ENCODE measurements at regions not wholly inside any gene's neighbourhood (a gene's known extent, or its start where the extent isn't known, plus 50 kb on each side); places are given as distances from the start of the nearest gene placed in this dataset.

- no peak for TF ChIP-seq POLR2A (IDR thresholded peaks at IDR 0.05; ENCODE audit: low read depth, low read length)
- no peak for TF ChIP-seq POLR2AphosphoS5 (IDR thresholded peaks at IDR 0.05; ENCODE audit: low read depth, low read length)
- TF ChIP-seq TAF1 (IDR thresholded peaks at IDR 0.05; ENCODE audit: borderline replicate concordance, low read depth, low read length): no peak
These were observed 52.8 kb upstream of the ANTXRL start for GRCh38 chr10:46234026-46234425.

Measured in GM12892 (cell line).